ENCODE measurements at regions not wholly inside any gene's neighbourhood (a gene's known extent, or its start where the extent isn't known, plus 50 kb on each side); places are given as distances from the start of the nearest gene placed in this dataset.

- TF ChIP-seq CTCF (IDR thresholded peaks at IDR 0.05; ENCODE audit: low read depth, low read length), result no peak
- TF ChIP-seq POLR2A (IDR thresholded peaks at IDR 0.05; ENCODE audit: extremely low read depth, insufficient read length), result no peak
- no peak for TF ChIP-seq MYC (IDR thresholded peaks at IDR 0.05; ENCODE audit: low read depth, low read length)
- no peak for TF ChIP-seq MAX (IDR thresholded peaks at IDR 0.05; ENCODE audit: low read depth, low read length)
These were observed 993.3 kb upstream of the TMEM132C start for GRCh38 chr12:127273626-127274025.
